Transverse colon (tissue), 4 donors: ENCODE measurements at regions not wholly inside any gene's neighbourhood (a gene's known extent, or its start where the extent isn't known, plus 50 kb on each side); places are given as distances from the start of the nearest gene placed in this dataset.
"Not testable (repeated sequence)": the region's sequence is repeated elsewhere in the genome, so short reads cannot be mapped to it uniquely, and the experiment has no call there.

ENCODE experiments used
- DNase-seq: peaks from one replicate; pipeline ENCODE4 v3.0.0-alpha.2; 2019
- H3K27ac ChIP-seq, 4 donors: fragments of 200-600 bp; sonication (generic); 2 replicates each; pipeline ENCODE4 v1.5.1; 2016 to 2018; ENCODE audit warnings: inconsistent platforms in 4 of 4
- H3K27me3 ChIP-seq: fragments of 200-600 bp; sonication (generic); 2 replicates; pipeline ENCODE4 v1.5.1; 2017; ENCODE audit warnings: inconsistent platforms
- H3K36me3 ChIP-seq, 4 donors: fragments of 200-600 bp; sonication (generic); 2 replicates each; pipeline ENCODE4 v1.5.1; 2017 to 2019; ENCODE audit warnings: inconsistent platforms in 4 of 4
- H3K4me1 ChIP-seq, 4 donors: fragments of 200-600 bp; sonication (generic); 2 replicates each; pipeline ENCODE4 v1.5.1; 2017 to 2020; ENCODE audit warnings: inconsistent platforms in 4 of 4
- H3K4me3 ChIP-seq, 4 donors: fragments of 200-600 bp; sonication (generic); 1 replicate in 1 of 4; 2 replicates in 3 of 4; pipeline versions ENCODE4 v1.5.1 to v1.6.1; 2017 to 2019; ENCODE audit warnings: inconsistent platforms in 4 of 4
- H3K9me3 ChIP-seq, 2 donors: fragments of 200-600 bp; sonication (generic); 2 replicates each; pipeline ENCODE4 v1.5.1; 2017 to 2019; ENCODE audit warnings: inconsistent platforms in 2 of 2
- EP300 ChIP-seq: sonication (generic); formaldehyde crosslinking; IDR thresholded peaks from one replicate; pipeline ENCODE4 v1.6.1; 2017; ENCODE audit warnings: antibody characterized with exemption, low read depth
- POLR2A ChIP-seq: fragments of 450-650 bp; IDR thresholded peaks from one replicate; pipeline ENCODE4 v1.6.1; 2016; ENCODE audit warnings: antibody characterized with exemption, mild to moderate bottlenecking, moderate library complexity
- POLR2AphosphoS5 ChIP-seq, 3 donors: sonication (generic); formaldehyde crosslinking; IDR thresholded peaks; one replicate each; pipeline ENCODE4 v1.6.1; 2016; ENCODE audit warnings: antibody characterized with exemption in 3 of 3
- WGBS, 2 donors: methylation state at CpG; one replicate each; pipeline ENCODE4 v1.1.5; 2018; ENCODE audit warnings: low coverage in 1 of 2; 5-methylcytosine and 5-hydroxymethylcytosine counted together
- in situ Hi-C, 4 donors: fragments of 200-750 bp; cut with MboI; loops; one replicate each; pipeline versions ENCODE4 v1.15.0 to v1.15.1; 2017; ENCODE audit warnings: low sequenced_read_pairs in 3 of 4, low pct_ligation_motif_present in 1 of 4, low pct_unique_long_range_greater_than_20kb in 1 of 4
- intact Hi-C: fragments of 100-400 bp; cut with DNase I; formaldehyde crosslinking; loops from one replicate; pipeline ENCODE4 v1.15.1; 2023; ENCODE audit warnings: low total_unique reads
- TF ChIP-seq, protein P1 (sequence below), 5 experiments: fragments of 200-600 bp in 3 of 5; fragments of 450-650 bp in 2 of 5; sonication (generic) in 3 of 5; IDR thresholded peaks; 1 replicate in 2 of 5; 2 replicates in 3 of 5; pipeline ENCODE4 v1.5.1; 2016 to 2017; ENCODE audit warnings: antibody characterized with exemption in 5 of 5, inconsistent platforms in 3 of 5, mild to moderate bottlenecking in 2 of 5, moderate library complexity in 1 of 5

DNA sequence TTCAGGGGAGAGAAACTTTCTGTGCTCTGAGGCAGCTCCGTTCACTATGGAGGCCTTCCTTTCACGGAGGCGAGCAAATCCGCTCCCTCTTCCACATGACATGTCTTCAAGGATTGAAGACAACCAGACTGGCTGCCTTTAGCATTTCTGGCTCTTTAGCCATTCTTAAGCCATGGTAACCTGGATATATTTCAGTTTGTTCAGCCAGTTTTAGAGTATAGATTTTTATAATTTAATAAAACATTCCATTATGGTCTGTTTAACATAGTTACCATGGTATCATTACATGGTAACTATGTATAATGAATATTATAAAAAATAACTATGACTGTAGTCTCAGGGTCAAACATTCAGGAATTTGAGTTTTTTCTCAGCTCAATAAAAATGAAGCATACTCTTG lies 54.2 kb upstream of the NFIA start:
- no peaks in the 10 kb centered on the region for H3K4me1 ChIP-seq
- no peak overlapping the region for H3K4me3 ChIP-seq
- TF ChIP-seq EP300 (no peak), POLR2A (no peak), POLR2AphosphoS5 (IDR thresholded peaks at IDR 0.05) (no peak)
- TF ChIP-seq, protein P1, sequence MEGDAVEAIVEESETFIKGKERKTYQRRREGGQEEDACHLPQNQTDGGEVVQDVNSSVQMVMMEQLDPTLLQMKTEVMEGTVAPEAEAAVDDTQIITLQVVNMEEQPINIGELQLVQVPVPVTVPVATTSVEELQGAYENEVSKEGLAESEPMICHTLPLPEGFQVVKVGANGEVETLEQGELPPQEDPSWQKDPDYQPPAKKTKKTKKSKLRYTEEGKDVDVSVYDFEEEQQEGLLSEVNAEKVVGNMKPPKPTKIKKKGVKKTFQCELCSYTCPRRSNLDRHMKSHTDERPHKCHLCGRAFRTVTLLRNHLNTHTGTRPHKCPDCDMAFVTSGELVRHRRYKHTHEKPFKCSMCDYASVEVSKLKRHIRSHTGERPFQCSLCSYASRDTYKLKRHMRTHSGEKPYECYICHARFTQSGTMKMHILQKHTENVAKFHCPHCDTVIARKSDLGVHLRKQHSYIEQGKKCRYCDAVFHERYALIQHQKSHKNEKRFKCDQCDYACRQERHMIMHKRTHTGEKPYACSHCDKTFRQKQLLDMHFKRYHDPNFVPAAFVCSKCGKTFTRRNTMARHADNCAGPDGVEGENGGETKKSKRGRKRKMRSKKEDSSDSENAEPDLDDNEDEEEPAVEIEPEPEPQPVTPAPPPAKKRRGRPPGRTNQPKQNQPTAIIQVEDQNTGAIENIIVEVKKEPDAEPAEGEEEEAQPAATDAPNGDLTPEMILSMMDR (IDR thresholded peaks at IDR 0.05): no peak
- no peaks in the 10 kb centered on the region for H3K27me3 ChIP-seq
- no peaks in the 10 kb centered on the region for H3K9me3 ChIP-seq
- in situ Hi-C loops: loop anchor here (25.0 kb wide), 8 partner anchors 166 to 1041 kb away; no protein-coding TSS in a partner anchor
- no peak overlapping the region for H3K27ac ChIP-seq
- intact Hi-C loops: no loop called here
- H3K36me3 ChIP-seq: no peaks in the 10 kb centered on the region
- 90 to 95% methylated on average over 2 to 4 of the region's 4 CpGs for WGBS, 2 donors
- no peak for DNase-seq

DNA sequence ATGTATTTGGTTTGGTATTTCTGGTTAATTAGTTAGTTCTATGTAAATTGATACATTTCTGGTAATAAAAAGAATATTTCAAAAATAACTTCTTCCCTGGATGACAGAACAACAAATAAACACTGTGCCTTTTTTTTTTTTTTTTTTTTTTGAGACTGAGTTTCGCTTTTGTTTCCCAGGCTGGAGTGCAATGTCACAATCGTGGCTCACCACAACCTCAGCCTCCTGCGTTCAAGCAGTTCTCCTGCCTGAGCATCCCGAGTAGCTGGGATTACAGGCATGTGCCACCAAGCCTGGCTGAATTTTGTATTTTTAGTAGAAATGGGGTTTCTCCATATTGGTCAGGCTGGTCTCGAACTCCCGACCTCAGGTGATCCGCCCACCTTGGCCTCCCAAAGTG lies 64.3 kb upstream of the NFIA start:
- intact Hi-C loops: not testable (repeated sequence)
- 73% methylated on average over 7 of the region's 7 CpGs; no CpG with 5 or more reads in 1 of the 2 donors for WGBS, 2 donors

DNA sequence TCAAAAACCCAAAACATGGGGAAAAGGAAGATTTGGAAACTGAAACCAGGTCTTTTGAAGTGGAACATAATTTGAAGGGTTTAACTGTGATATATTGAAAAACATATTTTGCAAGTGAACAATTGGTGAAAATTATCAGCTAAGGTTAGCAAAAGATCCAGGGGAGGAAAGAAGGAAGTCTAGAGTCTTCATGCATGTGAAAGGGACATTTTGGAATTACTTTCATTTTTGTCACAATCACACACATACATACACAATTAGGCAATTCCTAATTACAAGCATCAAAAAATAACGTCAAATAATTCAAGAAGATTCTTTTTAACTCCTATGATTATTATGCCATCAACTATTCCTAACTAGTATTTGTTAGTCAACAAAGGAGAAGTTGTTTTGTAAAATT lies 64.7 kb upstream of the NFIA start:
- no peak overlapping the region for H3K4me3 ChIP-seq
- H3K4me1 ChIP-seq: no peaks in the 10 kb centered on the region
- no peak for DNase-seq
- intact Hi-C loops: no loop called here
- H3K27ac ChIP-seq: no peak overlapping the region
- no peak for TF ChIP-seq POLR2A
- TF ChIP-seq POLR2AphosphoS5 (IDR thresholded peaks at IDR 0.05): no peak
- TF ChIP-seq, protein P1 (IDR thresholded peaks at IDR 0.05): no peak
- no peaks in the 10 kb centered on the region for H3K36me3 ChIP-seq
- in situ Hi-C loops: no loop called here
- H3K9me3 ChIP-seq: no peaks in the 10 kb centered on the region
- H3K27me3 ChIP-seq: no peaks in the 10 kb centered on the region
- WGBS, 2 donors: 74 to 92% methylated on average over 1 of the region's 1 CpG

More for the DNA sequence above, 64.3 kb upstream of the NFIA start:
- H3K4me3 ChIP-seq, H3K27me3 ChIP-seq, H3K36me3 ChIP-seq, DNase-seq, in situ Hi-C loops, H3K4me1 ChIP-seq, H3K27ac ChIP-seq, H3K9me3 ChIP-seq: not testable (repeated sequence)

DNA sequence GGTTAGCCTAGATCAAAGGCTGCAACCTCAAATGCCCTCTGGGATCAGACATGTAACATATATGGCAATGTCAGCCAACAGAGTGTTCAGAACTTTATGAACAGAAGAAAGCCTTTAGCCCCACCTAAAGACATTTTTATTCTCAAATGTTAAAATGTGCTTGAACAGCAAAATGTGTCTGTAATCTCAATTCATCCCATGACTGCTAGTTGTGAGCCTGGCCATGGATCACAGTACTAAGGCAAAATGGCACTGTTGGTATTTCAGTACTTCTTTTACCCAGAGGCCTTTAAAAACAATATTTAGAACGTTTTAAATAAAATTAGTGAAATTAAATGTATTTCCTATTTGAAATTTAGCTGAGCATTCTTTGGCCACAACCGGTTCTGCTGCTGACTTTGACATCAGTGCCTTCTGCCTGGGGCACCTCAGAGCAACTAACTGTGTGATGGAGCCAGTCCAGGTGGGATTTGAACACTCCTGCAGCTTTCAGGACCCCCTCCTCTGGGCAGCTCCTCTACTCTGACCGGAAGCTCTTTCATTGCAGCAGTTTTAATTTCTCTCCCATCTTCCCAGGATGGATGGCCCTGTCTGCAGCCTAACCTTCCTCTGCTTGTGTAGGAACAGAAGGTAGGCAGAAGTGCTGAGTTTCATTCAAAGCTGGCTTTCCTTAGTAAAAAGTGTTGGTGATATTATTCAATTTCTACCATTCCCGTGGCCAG lies 68.3 kb upstream of the NFIA start:
- Histone ChIP-seq H3K4me1 (no peaks in the 10 kb centered on the region), H3K27me3 (no peaks in the 10 kb centered on the region), H3K9me3 (no peaks in the 10 kb centered on the region), H3K36me3 (no peaks in the 10 kb centered on the region), H3K27ac (no peak overlapping the region), H3K4me3 (no peak overlapping the region)
- TF ChIP-seq, protein P1 (IDR thresholded peaks at IDR 0.05): no peak
- no peak for TF ChIP-seq EP300
- no peak for TF ChIP-seq POLR2A
- no peak for TF ChIP-seq POLR2AphosphoS5 (IDR thresholded peaks at IDR 0.05)
- in situ Hi-C loops: no loop called here
- DNase-seq: no peak
- 50 to 74% methylated on average over 1 to 4 of the region's 4 CpGs for WGBS, 2 donors
- intact Hi-C loops: no loop called here
